WTC11 (cell line): ENCODE measurements at regions not wholly inside any gene's neighbourhood (a gene's known extent, or its start where the extent isn't known, plus 50 kb on each side); places are given as distances from the start of the nearest gene placed in this dataset.

ENCODE experiments used
- ATAC-seq: fragments of 200-7000 bp; cut with Tn5 transposase; 2 replicates; pipeline ENCODE4 v1.10.0; 2021; ENCODE audit warnings: mild to moderate bottlenecking, moderate library complexity
- CTCF ChIA-PET: fragments of 300-600 bp; sonication (Branson Sonifier 250); formaldehyde crosslinking; loops from one replicate; lab custom pipeline; 2021; ENCODE audit warnings: antibody characterized with exemption; lab: Charles Lee
- POLR2A ChIA-PET: fragments of 350-600 bp; sonication (Branson Sonifier 250); formaldehyde crosslinking; loops from one replicate; lab custom pipeline; 2021; ENCODE audit warnings: antibody characterized with exemption; lab: Charles Lee
- DNase-seq: peaks from one replicate; pipeline ENCODE4 v3.0.0; 2021; ENCODE audit warnings: low spot score
- H3K27ac Mint-ChIP-seq: 2 replicates; pipeline ENCODE4 v1.8.0; 2021; ENCODE audit warnings: mixed read lengths
- H3K27me3 Mint-ChIP-seq: 2 replicates; pipeline ENCODE4 v1.8.0; 2021; ENCODE audit warnings: low read depth, mild to moderate bottlenecking, moderate library complexity, mixed read lengths
- H3K36me3 Mint-ChIP-seq: 2 replicates; pipeline ENCODE4 v1.8.0; 2021; ENCODE audit warnings: mixed read lengths
- H3K4me1 Mint-ChIP-seq: 2 replicates; pipeline ENCODE4 v1.8.0; 2022; ENCODE audit warnings: mixed read lengths
- H3K4me3 Mint-ChIP-seq: 2 replicates; pipeline ENCODE4 v1.8.0; 2021; ENCODE audit warnings: mild to moderate bottlenecking, moderate library complexity, mixed read lengths
- H3K9me3 Mint-ChIP-seq: 2 replicates; pipeline ENCODE4 v1.8.0; 2021; ENCODE audit warnings: mixed read lengths
- ATF1 ChIP-seq: sonication (generic); formaldehyde crosslinking; IDR thresholded peaks from 2 replicates; pipeline ENCODE4 v1.8.1; 2023; ENCODE audit warnings: mild to moderate bottlenecking, moderate library complexity, missing genetic modification reagents
- CDX4 ChIP-seq: fragments of 250-450 bp; sonication (Bioruptor Pico); IDR thresholded peaks from 2 replicates; pipeline ENCODE4 v1.9.0; 2021; ENCODE audit warnings: moderate library complexity, mild to moderate bottlenecking, inconsistent platforms, borderline replicate concordance
- CREB1 ChIP-seq: sonication (generic); formaldehyde crosslinking; IDR thresholded peaks from 2 replicates; pipeline ENCODE4 v1.8.0; 2023; ENCODE audit warnings: mild to moderate bottlenecking, missing genetic modification reagents
- ETV6 ChIP-seq: sonication (generic); formaldehyde crosslinking; IDR thresholded peaks from 2 replicates; pipeline ENCODE4 v1.8.1; 2022; ENCODE audit warnings: mild to moderate bottlenecking, missing genetic modification reagents
- FOXJ3 ChIP-seq: sonication (generic); formaldehyde crosslinking; IDR thresholded peaks from 2 replicates; pipeline ENCODE4 v1.9.0; 2021; ENCODE audit warnings: missing genetic modification reagents, mild to moderate bottlenecking, borderline replicate concordance
- MLX ChIP-seq: sonication (generic); formaldehyde crosslinking; IDR thresholded peaks from 2 replicates; pipeline ENCODE4 v1.8.1; 2023; ENCODE audit warnings: mild to moderate bottlenecking, missing genetic modification reagents, moderate library complexity
- NFYB ChIP-seq: sonication (generic); formaldehyde crosslinking; conservative IDR thresholded peaks from 2 replicates; pipeline ENCODE4 v1.8.0; 2022; ENCODE audit warnings: low read depth, missing genetic modification reagents
- NR2C2 ChIP-seq: sonication (generic); formaldehyde crosslinking; IDR thresholded peaks from 2 replicates; pipeline ENCODE4 v1.8.0; 2022; ENCODE audit warnings: mild to moderate bottlenecking, missing genetic modification reagents
- OVOL2 ChIP-seq: fragments of 250-450 bp; sonication (Bioruptor Pico); IDR thresholded peaks from 2 replicates; pipeline ENCODE4 v1.9.0; 2021; ENCODE audit warnings: mild to moderate bottlenecking, borderline replicate concordance
- RELA ChIP-seq: sonication (generic); formaldehyde crosslinking; IDR thresholded peaks from 2 replicates; pipeline ENCODE4 v1.8.1; 2022; ENCODE audit warnings: missing genetic modification reagents, mild to moderate bottlenecking, borderline replicate concordance
- SP1 ChIP-seq: sonication (generic); formaldehyde crosslinking; conservative IDR thresholded peaks from 2 replicates; pipeline ENCODE4 v1.8.1; 2022; ENCODE audit warnings: missing genetic modification reagents
- TEAD4 ChIP-seq: sonication (generic); formaldehyde crosslinking; IDR thresholded peaks from 2 replicates; pipeline ENCODE4 v1.8.0; 2022; ENCODE audit warnings: mild to moderate bottlenecking, missing genetic modification reagents
- TP53 ChIP-seq: sonication (generic); formaldehyde crosslinking; IDR thresholded peaks from 2 replicates; pipeline ENCODE4 v1.8.1; 2023; ENCODE audit warnings: mild to moderate bottlenecking, missing genetic modification reagents
- USF1 ChIP-seq: sonication (generic); formaldehyde crosslinking; IDR thresholded peaks from 2 replicates; pipeline ENCODE4 v1.8.0; 2022; ENCODE audit warnings: mild to moderate bottlenecking, missing genetic modification reagents
- USF2 ChIP-seq: sonication (generic); formaldehyde crosslinking; IDR thresholded peaks from 2 replicates; pipeline ENCODE4 v1.8.1; 2023; ENCODE audit warnings: mild to moderate bottlenecking, missing genetic modification reagents, moderate library complexity
- ZSCAN18 ChIP-seq: fragments of 250-450 bp; sonication (Bioruptor Pico); IDR thresholded peaks from 2 replicates; pipeline ENCODE4 v2.1.2; 2022; ENCODE audit warnings: mild to moderate bottlenecking, moderate library complexity
- TF ChIP-seq, protein P1 (sequence below): sonication (generic); formaldehyde crosslinking; conservative IDR thresholded peaks from 2 replicates; pipeline ENCODE4 v1.8.1; 2022; ENCODE audit warnings: mild to moderate bottlenecking, missing genetic modification reagents
- TF ChIP-seq, protein P2 (sequence below): sonication (generic); formaldehyde crosslinking; IDR thresholded peaks from 2 replicates; pipeline ENCODE4 v1.8.1; 2022; ENCODE audit warnings: low read depth, missing genetic modification reagents, borderline replicate concordance
- TF ChIP-seq, protein P3 (sequence below): sonication (generic); formaldehyde crosslinking; IDR thresholded peaks from 2 replicates; pipeline ENCODE4 v1.8.0; 2023; ENCODE audit warnings: mild to moderate bottlenecking, missing genetic modification reagents

DNA sequence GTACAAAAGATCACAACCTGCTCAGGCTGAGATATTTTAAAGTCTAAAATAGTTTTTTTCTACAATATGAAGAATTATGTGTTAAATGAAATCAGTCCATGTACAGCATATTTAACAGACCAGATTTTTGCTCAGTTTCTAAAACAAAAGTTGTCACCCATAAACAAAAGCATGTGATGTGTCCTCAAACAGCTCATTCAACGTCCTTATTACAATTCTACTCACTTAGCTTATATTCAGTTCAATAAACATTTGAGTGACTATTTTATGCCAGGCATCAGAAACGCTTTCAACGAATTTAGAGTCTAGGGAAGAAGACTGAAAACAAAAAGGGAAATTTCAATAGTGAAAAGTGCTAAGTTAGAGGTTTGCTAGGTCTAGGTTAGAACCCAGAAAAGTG, 457.3 kb upstream of the SEMA3A start:
- H3K4me1 Mint-ChIP-seq = no peaks in the 10 kb centered on the region
- no peaks in the 10 kb centered on the region for H3K27me3 Mint-ChIP-seq
- ChIA-PET POLR2A (no interaction called here), CTCF (no interaction called here)
- no peak overlapping the region for H3K4me3 Mint-ChIP-seq
- no peak for TF ChIP-seq MLX
- TF ChIP-seq ZSCAN18 = no peak
- TF ChIP-seq, protein P1, sequence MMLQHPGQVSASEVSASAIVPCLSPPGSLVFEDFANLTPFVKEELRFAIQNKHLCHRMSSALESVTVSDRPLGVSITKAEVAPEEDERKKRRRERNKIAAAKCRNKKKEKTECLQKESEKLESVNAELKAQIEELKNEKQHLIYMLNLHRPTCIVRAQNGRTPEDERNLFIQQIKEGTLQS = no peak
- no peak overlapping the region for H3K27ac Mint-ChIP-seq
- ATAC-seq = no peak
- H3K9me3 Mint-ChIP-seq = no peaks in the 10 kb centered on the region
- DNase-seq = no peak
- no peaks in the 10 kb centered on the region for H3K36me3 Mint-ChIP-seq

- Mint-ChIP-seq H3K4me1 (peaks cover 6% of the 10 kb centered on the region), H3K27me3 (no peaks in the 10 kb centered on the region), H3K4me3 (no peak overlapping the region), H3K9me3 (no peaks in the 10 kb centered on the region), H3K27ac (no peak overlapping the region), H3K36me3 (no peaks in the 10 kb centered on the region)
- ATAC-seq = no peak
- ChIA-PET CTCF (interaction anchor here (0.6 to 1.3 kb wide), 3 partner anchors 10 to 701 kb away, joined by 3 to 6 read pairs (median 5); no protein-coding TSS in a partner anchor), POLR2A (interaction anchor here (0.6 kb wide), 1 partner anchor 453 kb away, joined by 3 read pairs; the partner anchor contains the start of gene SEMA3A)
- TF ChIP-seq SP1 = no peak
- TF ChIP-seq, protein P2, sequence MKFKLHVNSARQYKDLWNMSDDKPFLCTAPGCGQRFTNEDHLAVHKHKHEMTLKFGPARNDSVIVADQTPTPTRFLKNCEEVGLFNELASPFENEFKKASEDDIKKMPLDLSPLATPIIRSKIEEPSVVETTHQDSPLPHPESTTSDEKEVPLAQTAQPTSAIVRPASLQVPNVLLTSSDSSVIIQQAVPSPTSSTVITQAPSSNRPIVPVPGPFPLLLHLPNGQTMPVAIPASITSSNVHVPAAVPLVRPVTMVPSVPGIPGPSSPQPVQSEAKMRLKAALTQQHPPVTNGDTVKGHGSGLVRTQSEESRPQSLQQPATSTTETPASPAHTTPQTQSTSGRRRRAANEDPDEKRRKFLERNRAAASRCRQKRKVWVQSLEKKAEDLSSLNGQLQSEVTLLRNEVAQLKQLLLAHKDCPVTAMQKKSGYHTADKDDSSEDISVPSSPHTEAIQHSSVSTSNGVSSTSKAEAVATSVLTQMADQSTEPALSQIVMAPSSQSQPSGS (CRISPR knock-in tag) = no peak
- no peak for TF ChIP-seq CDX4 (CRISPR knock-in tag)
- TF ChIP-seq CREB1 (CRISPR knock-in tag) = no peak
- no peak for TF ChIP-seq ETV6 (CRISPR knock-in tag)
- no peak for TF ChIP-seq RELA (CRISPR knock-in tag)
- no peak for TF ChIP-seq NR2C2 (CRISPR knock-in tag)
- TF ChIP-seq, protein P3, sequence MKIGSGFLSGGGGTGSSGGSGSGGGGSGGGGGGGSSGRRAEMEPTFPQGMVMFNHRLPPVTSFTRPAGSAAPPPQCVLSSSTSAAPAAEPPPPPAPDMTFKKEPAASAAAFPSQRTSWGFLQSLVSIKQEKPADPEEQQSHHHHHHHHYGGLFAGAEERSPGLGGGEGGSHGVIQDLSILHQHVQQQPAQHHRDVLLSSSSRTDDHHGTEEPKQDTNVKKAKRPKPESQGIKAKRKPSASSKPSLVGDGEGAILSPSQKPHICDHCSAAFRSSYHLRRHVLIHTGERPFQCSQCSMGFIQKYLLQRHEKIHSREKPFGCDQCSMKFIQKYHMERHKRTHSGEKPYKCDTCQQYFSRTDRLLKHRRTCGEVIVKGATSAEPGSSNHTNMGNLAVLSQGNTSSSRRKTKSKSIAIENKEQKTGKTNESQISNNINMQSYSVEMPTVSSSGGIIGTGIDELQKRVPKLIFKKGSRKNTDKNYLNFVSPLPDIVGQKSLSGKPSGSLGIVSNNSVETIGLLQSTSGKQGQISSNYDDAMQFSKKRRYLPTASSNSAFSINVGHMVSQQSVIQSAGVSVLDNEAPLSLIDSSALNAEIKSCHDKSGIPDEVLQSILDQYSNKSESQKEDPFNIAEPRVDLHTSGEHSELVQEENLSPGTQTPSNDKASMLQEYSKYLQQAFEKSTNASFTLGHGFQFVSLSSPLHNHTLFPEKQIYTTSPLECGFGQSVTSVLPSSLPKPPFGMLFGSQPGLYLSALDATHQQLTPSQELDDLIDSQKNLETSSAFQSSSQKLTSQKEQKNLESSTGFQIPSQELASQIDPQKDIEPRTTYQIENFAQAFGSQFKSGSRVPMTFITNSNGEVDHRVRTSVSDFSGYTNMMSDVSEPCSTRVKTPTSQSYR (CRISPR knock-in tag) = no peak
- TF ChIP-seq TEAD4 = no peak
- no peak for TF ChIP-seq USF2 (CRISPR knock-in tag)
- TF ChIP-seq TP53 (CRISPR knock-in tag) = no peak
- TF ChIP-seq NFYB (CRISPR knock-in tag) = no peak
- TF ChIP-seq USF1 (CRISPR knock-in tag) = no peak
- TF ChIP-seq OVOL2 (CRISPR knock-in tag) = no peak
- TF ChIP-seq FOXJ3 (CRISPR knock-in tag) = no peak
- TF ChIP-seq ATF1 (CRISPR knock-in tag) = no peak
- no peak for DNase-seq
Measured at GRCh38 chr7:84647797-84648757, 453.5 kb upstream of the SEMA3A start.
